ENCODE measurements at regions not wholly inside any gene's neighbourhood (a gene's known extent, or its start where the extent isn't known, plus 50 kb on each side); places are given as distances from the start of the nearest gene placed in this dataset.

DNA sequence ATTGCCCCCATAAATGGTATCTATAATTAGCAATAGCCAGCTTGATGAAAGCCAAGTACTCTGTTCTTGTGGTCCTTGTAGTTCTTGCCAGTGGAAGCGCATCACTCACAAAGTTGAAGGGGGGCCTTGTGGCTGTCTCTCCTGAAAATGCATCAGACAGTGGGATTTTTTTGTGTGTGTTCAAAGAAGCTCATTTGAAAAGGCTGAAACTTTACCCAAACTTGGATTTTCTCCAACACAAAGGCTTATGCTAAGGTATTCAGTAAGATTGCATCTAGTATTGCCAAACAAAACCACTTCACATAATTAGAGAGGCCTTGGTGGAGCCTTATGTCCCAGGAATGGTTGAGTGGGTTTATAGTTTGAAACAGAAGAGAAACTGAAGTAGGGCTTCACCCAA is 216.7 kb upstream of the TMTC1 start:
- no peak overlapping the region for H3K9ac ChIP-seq (ENCODE audit: low read depth, low read length)
- H3K27ac ChIP-seq (ENCODE audit: low read length): no peak overlapping the region
- H3K36me3 ChIP-seq (ENCODE audit: insufficient read depth, low read depth, low read length): no peaks in the 10 kb centered on the region
- H3K27me3 ChIP-seq (ENCODE audit: insufficient read depth, low read length): no peaks in the 10 kb centered on the region
- H3K4me1 ChIP-seq (ENCODE audit: insufficient read depth, low read length): no peaks in the 10 kb centered on the region
- H3K4me3 ChIP-seq (ENCODE audit: low read length): no peak overlapping the region
- no peaks in the 10 kb centered on the region for H3K9me3 ChIP-seq (ENCODE audit: insufficient read depth, low read depth, low read length)

DNA sequence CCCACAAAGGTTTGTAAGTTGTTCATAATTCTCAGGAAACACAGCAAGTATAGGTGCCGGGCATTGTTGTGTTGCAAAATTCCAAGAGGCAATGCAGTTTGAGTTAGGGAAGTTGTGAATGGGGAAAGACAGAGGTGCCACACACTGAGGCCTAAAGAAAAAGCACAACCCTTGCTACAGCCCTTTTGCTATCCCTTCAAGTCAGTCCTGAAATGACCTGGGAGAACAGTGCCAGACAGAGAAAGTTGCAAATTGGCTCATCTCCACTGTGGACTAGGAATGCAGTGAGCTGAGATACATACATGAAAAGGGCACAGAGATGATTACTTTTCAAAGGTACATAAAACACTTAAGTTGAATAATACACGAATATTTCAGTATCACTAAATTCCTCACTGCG is 213.3 kb upstream of the TMTC1 start:
- H3K27ac ChIP-seq (ENCODE audit: low read length): no peak overlapping the region
- no peaks in the 10 kb centered on the region for H3K27me3 ChIP-seq (ENCODE audit: insufficient read depth, low read length)
- no peaks in the 10 kb centered on the region for H3K36me3 ChIP-seq (ENCODE audit: insufficient read depth, low read depth, low read length)
- no peaks in the 10 kb centered on the region for H3K4me1 ChIP-seq (ENCODE audit: insufficient read depth, low read length)
- H3K9me3 ChIP-seq (ENCODE audit: insufficient read depth, low read depth, low read length): no peaks in the 10 kb centered on the region
- H3K4me3 ChIP-seq (ENCODE audit: low read length): no peak overlapping the region
- H3K9ac ChIP-seq (ENCODE audit: low read depth, low read length): no peak overlapping the region

DNA sequence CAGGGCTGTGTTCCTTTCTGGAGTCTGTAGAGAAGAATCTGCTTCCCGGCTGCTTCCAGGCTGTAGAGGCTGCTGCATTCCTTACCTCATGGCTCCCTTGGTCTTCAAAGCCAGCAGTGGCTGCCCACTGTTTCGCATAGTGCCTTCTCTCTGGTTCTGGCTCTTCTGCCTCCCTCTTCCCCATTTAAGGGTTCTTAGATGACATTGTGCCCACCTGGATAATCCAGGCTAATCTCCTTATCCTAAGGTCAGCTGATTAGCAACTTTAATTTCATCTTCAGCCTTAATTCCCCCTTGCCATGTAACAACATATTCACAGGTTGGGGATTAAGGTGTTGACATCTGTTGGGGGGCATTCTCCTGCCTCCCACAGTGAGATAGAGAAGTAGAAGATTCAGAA is 208.6 kb upstream of the TMTC1 start:
- Histone ChIP-seq H3K4me3 (ENCODE audit: low read length) (no peak overlapping the region), H3K9ac (ENCODE audit: low read depth, low read length) (no peak overlapping the region), H3K36me3 (ENCODE audit: insufficient read depth, low read depth, low read length) (no peaks in the 10 kb centered on the region), H3K27ac (ENCODE audit: low read length) (no peak overlapping the region), H3K9me3 (ENCODE audit: insufficient read depth, low read depth, low read length) (no peaks in the 10 kb centered on the region), H3K27me3 (ENCODE audit: insufficient read depth, low read length) (no peaks in the 10 kb centered on the region), H3K4me1 (ENCODE audit: insufficient read depth, low read length) (no peaks in the 10 kb centered on the region)

DNA sequence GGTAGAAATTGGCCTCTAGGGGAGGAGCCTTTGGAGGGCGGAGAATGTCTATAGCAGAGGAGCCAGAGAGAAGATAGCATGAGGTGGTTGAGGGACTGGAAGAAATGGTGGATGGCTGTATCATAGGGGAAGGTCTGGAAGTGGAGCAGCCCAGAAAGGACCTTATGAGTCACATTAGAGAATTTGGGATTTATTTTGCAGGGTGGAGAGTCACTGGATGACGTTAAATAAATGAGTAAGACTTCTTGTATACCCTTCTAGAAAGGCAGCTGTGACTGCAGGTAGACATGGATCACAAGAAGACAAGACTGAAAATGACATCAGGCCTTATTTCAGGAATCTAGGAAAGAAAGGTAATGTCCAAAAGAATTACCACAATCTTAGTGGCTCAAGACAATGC is 208.2 kb upstream of the TMTC1 start:
- Histone ChIP-seq H3K9me3 (ENCODE audit: insufficient read depth, low read depth, low read length) (no peaks in the 10 kb centered on the region), H3K36me3 (ENCODE audit: insufficient read depth, low read depth, low read length) (no peaks in the 10 kb centered on the region), H3K4me1 (ENCODE audit: insufficient read depth, low read length) (no peaks in the 10 kb centered on the region), H3K9ac (ENCODE audit: low read depth, low read length) (no peak overlapping the region), H3K27ac (ENCODE audit: low read length) (no peak overlapping the region), H3K4me3 (ENCODE audit: low read length) (no peak overlapping the region), H3K27me3 (ENCODE audit: insufficient read depth, low read length) (no peaks in the 10 kb centered on the region)

DNA sequence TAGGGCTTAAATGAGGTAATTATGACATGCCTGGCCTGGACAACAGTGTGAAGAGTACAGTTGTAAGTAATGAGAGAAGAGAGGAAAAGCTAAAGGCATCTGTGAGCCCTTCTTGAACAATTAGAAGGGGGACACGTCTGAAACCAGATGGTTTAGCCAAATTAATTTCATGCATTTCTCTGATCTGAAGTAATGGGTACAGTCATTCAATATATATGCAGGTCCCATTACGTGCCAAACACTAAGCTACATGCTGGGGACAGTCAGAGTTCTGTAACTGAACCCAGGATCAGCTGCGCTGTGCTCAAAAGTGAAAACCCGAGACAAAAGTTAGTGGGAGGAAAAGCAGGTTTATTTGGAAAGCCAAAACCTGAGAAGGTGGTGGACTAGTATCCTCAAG is 207.2 kb upstream of the TMTC1 start:
- Histone ChIP-seq H3K9me3 (ENCODE audit: insufficient read depth, low read depth, low read length) (no peaks in the 10 kb centered on the region), H3K4me1 (ENCODE audit: insufficient read depth, low read length) (no peaks in the 10 kb centered on the region), H3K27me3 (ENCODE audit: insufficient read depth, low read length) (no peaks in the 10 kb centered on the region), H3K36me3 (ENCODE audit: insufficient read depth, low read depth, low read length) (no peaks in the 10 kb centered on the region), H3K9ac (ENCODE audit: low read depth, low read length) (no peak overlapping the region), H3K4me3 (ENCODE audit: low read length) (no peak overlapping the region), H3K27ac (ENCODE audit: low read length) (no peak overlapping the region)

DNA sequence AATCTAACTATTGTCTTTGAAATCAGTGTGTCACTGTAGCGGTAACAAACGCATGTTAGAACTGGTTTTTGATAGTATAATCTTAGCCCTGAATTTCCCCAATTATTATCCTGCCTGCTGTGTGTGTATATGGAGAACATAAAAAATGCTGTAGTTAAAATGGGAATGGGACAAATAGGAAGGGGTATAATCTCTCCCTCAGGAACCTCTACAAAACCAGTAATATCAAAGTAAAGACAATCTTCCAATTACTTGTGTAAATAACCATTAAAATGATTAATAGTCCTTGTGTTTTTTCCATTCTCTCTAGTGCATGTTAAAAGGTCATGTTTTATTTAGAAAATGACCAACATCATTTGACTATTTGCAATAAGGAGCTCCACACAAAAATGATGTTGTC is 200.1 kb upstream of the TMTC1 start:
- no peak overlapping the region for H3K27ac ChIP-seq (ENCODE audit: low read length)
- no peaks in the 10 kb centered on the region for H3K36me3 ChIP-seq (ENCODE audit: insufficient read depth, low read depth, low read length)
- no peak overlapping the region for H3K4me3 ChIP-seq (ENCODE audit: low read length)
- H3K9ac ChIP-seq (ENCODE audit: low read depth, low read length): no peak overlapping the region
- no peaks in the 10 kb centered on the region for H3K4me1 ChIP-seq (ENCODE audit: insufficient read depth, low read length)
- no peaks in the 10 kb centered on the region for H3K9me3 ChIP-seq (ENCODE audit: insufficient read depth, low read depth, low read length)
- H3K27me3 ChIP-seq (ENCODE audit: insufficient read depth, low read length): no peaks in the 10 kb centered on the region

DNA sequence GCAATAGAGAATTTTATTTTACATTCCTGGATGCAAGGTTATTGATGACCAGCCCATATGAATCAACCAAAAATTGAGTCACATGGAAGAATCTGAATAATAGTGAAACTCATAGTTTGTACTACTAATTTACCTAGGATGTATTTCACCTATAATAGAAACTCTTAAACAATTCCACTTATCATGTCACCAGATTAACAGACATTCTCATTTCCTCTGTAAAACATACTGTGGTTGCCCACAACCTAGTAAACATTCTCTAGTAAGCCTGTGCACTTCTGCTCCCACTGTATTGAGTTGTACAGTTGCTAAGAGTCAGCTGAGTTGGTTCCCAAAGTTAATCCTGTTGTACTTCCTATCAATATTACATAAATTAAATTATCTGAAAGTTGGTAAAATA is 196.6 kb upstream of the TMTC1 start:
- no peaks in the 10 kb centered on the region for H3K9me3 ChIP-seq (ENCODE audit: insufficient read depth, low read depth, low read length)
- no peaks in the 10 kb centered on the region for H3K36me3 ChIP-seq (ENCODE audit: insufficient read depth, low read depth, low read length)
- H3K27ac ChIP-seq (ENCODE audit: low read length): no peak overlapping the region
- no peaks in the 10 kb centered on the region for H3K27me3 ChIP-seq (ENCODE audit: insufficient read depth, low read length)
- H3K4me1 ChIP-seq (ENCODE audit: insufficient read depth, low read length): no peaks in the 10 kb centered on the region
- H3K9ac ChIP-seq (ENCODE audit: low read depth, low read length): no peak overlapping the region
- no peak overlapping the region for H3K4me3 ChIP-seq (ENCODE audit: low read length)

DNA sequence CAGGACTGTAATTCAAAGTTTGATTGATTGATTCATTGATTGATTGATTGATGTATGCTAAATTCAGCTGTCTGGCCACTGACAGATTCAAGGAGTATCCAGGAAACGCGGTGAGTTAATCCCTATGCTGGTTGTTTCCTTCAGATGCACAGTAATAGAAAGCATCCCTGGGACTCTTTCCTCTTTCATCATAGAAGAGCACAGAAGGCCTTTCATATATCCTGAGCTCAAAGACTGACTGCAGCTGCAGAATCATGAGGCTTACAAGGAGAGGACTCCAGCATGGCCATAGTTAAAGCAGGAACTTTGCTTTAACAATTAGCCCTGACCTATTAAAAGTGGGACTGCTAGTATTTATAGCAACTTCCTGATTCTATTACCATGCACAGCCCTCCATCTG is 187.7 kb upstream of the TMTC1 start:
- Histone ChIP-seq H3K27me3 (ENCODE audit: insufficient read depth, low read length) (no peaks in the 10 kb centered on the region), H3K27ac (ENCODE audit: low read length) (no peak overlapping the region), H3K4me3 (ENCODE audit: low read length) (no peak overlapping the region), H3K36me3 (ENCODE audit: insufficient read depth, low read depth, low read length) (no peaks in the 10 kb centered on the region), H3K9me3 (ENCODE audit: insufficient read depth, low read depth, low read length) (0 out of 2 replicates have a peak, but pooled peaks cover 3% of the 10 kb centered on the region), H3K9ac (ENCODE audit: low read depth, low read length) (no peak overlapping the region), H3K4me1 (ENCODE audit: insufficient read depth, low read length) (no peaks in the 10 kb centered on the region)

DNA sequence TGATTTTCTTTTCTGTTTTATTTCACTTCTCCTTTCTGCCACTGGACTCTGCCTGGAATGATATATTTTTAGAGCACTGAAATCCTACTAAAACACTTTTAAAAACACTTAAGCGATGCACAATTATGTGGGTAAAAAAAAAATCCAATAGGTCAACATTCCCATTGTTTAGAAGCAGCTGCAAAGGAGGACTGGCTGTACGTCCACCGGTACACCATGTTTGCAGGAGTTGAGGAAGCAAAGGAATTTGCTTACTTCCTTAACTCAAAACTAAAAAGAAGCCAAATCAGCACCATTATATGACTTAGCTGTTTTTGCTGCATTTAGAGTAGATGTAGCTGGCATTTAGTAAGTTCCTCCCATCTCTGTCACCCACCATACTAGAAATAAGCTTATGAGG is 186.8 kb upstream of the TMTC1 start:
- H3K4me1 ChIP-seq (ENCODE audit: insufficient read depth, low read length): no peaks in the 10 kb centered on the region
- H3K36me3 ChIP-seq (ENCODE audit: insufficient read depth, low read depth, low read length): no peaks in the 10 kb centered on the region
- H3K27ac ChIP-seq (ENCODE audit: low read length): no peak overlapping the region
- H3K27me3 ChIP-seq (ENCODE audit: insufficient read depth, low read length): no peaks in the 10 kb centered on the region
- 0 out of 2 replicates have a peak, but pooled peaks cover 3% of the 10 kb centered on the region for H3K9me3 ChIP-seq (ENCODE audit: insufficient read depth, low read depth, low read length)
- no peak overlapping the region for H3K4me3 ChIP-seq (ENCODE audit: low read length)
- H3K9ac ChIP-seq (ENCODE audit: low read depth, low read length): no peak overlapping the region

DNA sequence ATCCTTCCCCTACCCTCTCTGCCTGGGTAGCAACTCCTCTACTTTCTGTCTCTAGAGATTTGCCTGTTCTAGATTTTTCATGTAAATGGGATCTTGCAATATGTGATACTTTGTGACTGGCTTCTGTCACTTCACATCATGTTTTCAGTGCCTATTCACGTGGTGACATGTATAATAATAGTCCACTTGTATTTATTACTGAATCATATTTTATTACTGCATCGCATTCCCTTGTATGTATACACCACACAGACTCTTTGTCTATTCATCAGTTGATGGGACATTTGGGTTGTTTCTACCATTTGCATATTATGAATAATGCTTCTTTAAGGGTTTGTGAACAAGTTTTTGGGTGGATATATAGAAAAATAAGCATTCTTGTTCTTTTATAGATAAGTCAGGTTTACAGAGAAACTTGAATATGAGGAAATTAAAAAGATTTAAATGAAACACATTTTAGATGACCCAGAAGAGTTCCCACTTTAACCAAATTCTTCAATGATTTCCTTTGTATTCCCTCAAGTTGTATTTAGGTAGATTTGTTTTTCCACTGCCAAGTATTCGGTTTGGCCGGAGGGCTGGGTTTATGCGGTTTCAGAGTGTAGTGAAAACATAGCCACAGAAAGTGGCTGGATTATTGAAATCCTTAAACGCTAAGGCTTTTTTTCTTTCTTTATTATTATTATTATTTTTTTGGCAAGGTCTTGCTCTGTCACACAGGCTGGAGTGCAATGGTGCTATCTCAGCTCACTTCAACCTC is 178.7 kb upstream of the TMTC1 start:
- H3K9me3 ChIP-seq (ENCODE audit: insufficient read depth, low read depth, low read length): no peaks in the 10 kb centered on the region
- no peaks in the 10 kb centered on the region for H3K27me3 ChIP-seq (ENCODE audit: insufficient read depth, low read length)
- H3K9ac ChIP-seq (ENCODE audit: low read depth, low read length): no peak overlapping the region
- H3K4me1 ChIP-seq (ENCODE audit: insufficient read depth, low read length): no peaks in the 10 kb centered on the region
- H3K27ac ChIP-seq (ENCODE audit: low read length): no peak overlapping the region
- H3K36me3 ChIP-seq (ENCODE audit: insufficient read depth, low read depth, low read length): no peaks in the 10 kb centered on the region
- H3K4me3 ChIP-seq (ENCODE audit: low read length): no peak overlapping the region

DNA sequence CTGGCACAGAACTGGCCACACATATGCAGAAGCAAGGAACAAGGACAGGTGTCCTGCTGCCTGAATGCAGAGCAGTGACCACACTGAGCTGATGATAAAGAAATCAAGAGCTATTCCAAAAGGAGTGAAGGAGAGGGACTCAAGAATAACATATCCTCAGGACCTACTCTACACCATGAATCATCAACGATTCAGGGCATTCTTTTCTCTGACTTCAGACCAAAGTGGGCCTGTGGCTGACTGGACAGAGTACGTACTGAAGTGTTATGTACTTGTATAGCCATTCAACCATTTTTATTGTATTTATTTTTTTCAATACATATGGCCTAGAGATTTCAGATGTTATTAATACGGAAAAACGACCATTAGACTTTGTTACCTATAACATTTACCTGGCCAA is 177.5 kb upstream of the TMTC1 start:
- Histone ChIP-seq H3K9me3 (ENCODE audit: insufficient read depth, low read depth, low read length) (no peaks in the 10 kb centered on the region), H3K4me3 (ENCODE audit: low read length) (no peak overlapping the region)

DNA sequence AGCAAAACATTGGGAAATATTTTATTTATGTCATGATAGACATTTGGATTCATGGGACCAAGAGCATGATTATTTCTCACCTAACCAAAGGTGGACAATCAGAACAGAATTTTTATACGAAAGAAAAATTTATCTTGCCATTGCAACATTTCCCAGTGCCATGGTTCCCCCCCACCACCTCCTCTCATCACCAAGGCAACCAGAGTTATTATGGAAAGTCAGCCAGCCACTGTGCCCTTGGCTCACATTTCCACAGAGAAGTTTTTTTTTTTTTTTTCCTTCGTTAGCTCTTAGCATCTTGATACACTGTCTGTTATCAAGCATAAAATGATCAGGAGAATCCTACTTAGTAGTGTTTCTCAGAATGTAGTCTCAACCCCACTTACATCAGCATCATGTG is 176.4 kb upstream of the TMTC1 start:
- no peaks in the 10 kb centered on the region for H3K27me3 ChIP-seq (ENCODE audit: insufficient read depth, low read length)
- no peaks in the 10 kb centered on the region for H3K9me3 ChIP-seq (ENCODE audit: insufficient read depth, low read depth, low read length)
- H3K9ac ChIP-seq (ENCODE audit: low read depth, low read length): no peak overlapping the region
- no peaks in the 10 kb centered on the region for H3K36me3 ChIP-seq (ENCODE audit: insufficient read depth, low read depth, low read length)
- H3K4me1 ChIP-seq (ENCODE audit: insufficient read depth, low read length): no peaks in the 10 kb centered on the region
- no peak overlapping the region for H3K27ac ChIP-seq (ENCODE audit: low read length)
- H3K4me3 ChIP-seq (ENCODE audit: low read length): no peak overlapping the region

More for the DNA sequence above, 177.5 kb upstream of the TMTC1 start:
- H3K9ac ChIP-seq (ENCODE audit: low read depth, low read length): no peak overlapping the region
- H3K27me3 ChIP-seq (ENCODE audit: insufficient read depth, low read length): no peaks in the 10 kb centered on the region
- H3K36me3 ChIP-seq (ENCODE audit: insufficient read depth, low read depth, low read length): no peaks in the 10 kb centered on the region
- H3K4me1 ChIP-seq (ENCODE audit: insufficient read depth, low read length): no peaks in the 10 kb centered on the region
- no peak overlapping the region for H3K27ac ChIP-seq (ENCODE audit: low read length)
